ENCODE measurements at regions not wholly inside any gene's neighbourhood (a gene's known extent, or its start where the extent isn't known, plus 50 kb on each side); places are given as distances from the start of the nearest gene placed in this dataset.
"Not testable (repeated sequence)": the region's sequence is repeated elsewhere in the genome, so short reads cannot be mapped to it uniquely, and the experiment has no call there.

DNA sequence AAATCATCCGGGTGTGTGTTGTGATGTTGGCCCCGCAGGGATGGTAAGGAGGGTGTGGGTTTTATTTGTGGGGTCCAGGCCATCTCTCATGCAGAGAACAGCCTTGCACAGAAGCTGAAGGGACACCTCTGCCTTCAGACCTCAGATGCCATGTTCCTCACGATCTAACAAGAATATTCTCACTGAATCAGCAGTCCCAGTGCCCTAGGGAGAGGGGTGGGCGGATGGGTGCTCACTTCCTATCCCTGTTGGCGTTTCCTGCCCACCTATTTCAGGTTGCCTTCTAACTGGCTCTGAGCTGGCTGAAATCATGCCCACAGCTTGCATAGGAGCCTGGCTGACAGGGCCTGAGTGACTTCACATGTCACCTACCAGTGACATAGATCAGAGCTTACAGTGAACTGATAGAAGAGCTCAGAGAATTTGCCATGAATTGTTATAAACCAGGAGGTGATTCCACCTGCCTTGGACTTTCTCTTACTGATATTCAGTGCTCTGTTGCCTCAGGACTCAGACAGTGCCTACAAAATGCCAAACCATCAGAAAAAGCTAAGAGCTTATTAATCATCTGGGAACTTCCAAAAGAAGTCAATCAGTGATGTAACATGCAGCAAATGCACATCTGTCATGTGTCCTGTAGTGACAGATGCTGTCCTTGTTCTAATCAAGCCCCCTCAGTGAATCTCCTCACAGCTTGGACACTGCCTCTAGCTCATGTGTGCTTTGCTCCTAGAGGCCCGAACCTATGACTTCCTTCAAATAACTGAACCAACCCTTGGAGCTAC, 186.8 kb upstream of the ADRA1D start:
- DNase-seq (ENCODE audit: low read depth in 2 of 2) = no peak

DNA sequence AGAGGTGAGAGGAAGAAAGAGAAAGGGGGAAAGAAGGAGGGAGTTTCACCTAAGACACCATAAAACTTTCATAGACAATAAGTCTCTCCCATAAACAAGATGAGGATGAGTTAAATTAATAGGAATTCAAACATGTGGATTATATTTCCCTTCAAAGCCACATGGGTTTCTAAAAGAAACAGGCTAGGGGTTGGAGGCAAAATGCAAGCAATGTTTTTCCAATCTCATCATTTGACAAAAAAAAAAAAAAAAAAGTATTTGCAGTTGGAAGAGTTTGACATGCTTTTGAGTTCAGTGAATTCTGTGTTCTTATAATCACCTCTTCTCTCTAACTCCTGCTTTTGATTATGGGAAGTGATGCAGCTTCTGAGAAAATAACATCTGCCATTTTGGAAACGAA, 186.1 kb upstream of the ADRA1D start:
- no peak for DNase-seq (ENCODE audit: low read depth in 2 of 2)

DNA sequence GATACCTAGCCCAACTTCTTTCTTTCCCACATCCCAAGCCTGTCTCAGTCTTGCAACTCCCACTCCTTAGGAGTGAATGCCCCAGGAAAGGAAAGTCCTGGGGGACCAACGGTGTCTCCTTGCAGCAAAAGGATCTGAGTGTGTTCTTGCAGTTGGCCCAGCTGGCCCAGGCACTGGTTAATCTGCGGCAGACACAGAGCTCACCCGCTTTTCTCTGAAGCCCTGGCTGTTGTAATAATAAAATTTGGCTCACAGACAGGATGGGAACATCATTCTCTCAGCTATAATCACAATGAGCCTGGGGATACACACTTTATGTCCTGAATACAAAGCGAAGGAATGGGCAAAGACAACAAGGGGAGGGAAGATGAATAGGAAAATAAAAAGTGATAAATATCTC, 185.6 kb upstream of the ADRA1D start:
- DNase-seq (ENCODE audit: low read depth in 2 of 2) = no peak

DNA sequence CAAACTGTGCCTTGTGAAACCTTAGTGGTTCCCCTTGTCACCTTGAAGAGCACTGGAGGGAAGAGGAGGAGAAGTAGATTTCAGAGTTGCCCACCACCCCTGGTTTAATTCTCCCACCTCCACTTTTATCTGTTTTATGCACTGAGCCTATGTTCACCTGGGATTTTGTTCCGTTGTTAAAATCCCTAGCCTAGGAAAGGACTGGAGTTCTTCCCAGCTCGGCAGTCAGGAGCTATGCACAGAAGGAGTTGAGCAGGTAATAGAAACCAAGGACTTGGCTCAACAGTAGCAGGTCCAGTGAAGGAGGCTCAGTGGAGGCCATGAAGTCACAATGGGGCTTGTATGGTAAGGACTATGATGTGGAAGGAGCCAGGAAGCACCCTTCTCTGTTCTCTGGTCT, 182.4 kb upstream of the ADRA1D start:
- DNase-seq (ENCODE audit: low read depth in 2 of 2) = no peak

DNA sequence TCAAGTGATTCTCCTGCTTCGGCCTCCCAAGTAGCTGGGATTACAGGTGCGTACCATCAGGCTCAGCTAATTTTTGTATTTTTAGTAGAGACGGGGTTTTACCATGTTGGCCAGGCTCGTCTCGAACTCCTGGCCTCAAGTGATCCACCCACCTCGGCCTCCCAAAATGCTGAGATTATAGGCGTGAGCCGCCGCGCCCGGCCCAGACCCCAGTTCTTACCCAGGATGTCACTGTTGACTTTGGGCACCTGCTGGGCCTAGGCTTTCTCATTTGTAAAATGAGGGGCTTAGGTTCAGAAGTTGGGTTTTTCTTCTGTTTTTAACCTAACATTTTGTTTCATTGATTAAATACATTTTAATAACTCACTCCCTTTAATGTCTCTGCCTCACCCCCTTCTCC, 181.7 kb upstream of the ADRA1D start:
- not testable (repeated sequence) for DNase-seq (ENCODE audit: low read depth in 2 of 2)

DNA sequence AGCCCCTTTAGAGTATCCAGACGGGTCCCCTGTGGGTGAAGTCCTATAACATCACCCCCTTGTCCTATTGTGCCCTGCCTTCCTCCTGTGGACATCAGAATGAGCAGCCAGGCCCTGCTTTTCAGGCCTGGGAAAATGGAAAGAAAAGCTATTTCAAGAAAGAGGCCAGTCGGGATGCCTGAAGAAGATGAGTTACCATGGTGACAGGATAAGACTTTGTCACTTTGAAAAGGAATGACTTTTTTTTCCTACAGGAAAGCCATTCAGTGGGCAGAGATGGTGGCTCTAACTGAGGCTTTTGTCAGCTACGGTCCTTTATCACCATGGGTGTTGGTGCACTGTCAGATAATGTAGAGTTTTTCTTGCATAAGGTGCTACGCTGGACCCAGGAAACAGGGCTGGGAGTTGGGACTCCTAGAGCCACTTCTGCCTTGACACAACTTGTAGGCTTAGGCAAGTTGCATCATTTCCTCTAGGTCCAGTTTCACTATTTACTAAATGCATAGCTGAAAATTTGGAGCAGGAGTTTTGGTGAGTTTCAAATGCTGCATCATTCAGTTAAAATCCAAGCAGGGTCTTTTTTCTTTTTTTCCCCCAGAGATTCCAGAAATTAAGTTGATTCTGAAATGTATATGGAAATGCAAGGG, 179.0 kb upstream of the ADRA1D start:
- DNase-seq (ENCODE audit: low read depth in 2 of 2) = no peak

DNA sequence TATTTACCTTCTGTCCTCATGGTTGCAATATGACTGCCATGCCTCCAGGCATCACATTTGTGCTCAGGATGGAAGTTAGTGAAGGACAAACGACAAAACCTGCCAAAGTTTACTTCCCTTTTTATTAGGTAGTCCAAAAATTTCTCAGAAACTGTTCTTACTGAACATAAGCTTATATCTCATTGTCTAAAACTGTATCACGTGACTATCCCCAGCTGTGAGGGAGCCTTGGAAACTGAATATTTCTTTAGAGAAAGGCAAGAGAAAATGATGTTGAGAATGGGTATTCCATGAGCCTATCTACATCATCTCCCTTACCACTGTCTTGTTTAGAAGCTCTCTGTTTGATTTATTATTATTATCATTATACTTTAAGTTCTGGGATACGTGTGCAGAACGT, 169.1 kb upstream of the ADRA1D start:
- DNase-seq (ENCODE audit: low read depth in 2 of 2) = no peak

DNA sequence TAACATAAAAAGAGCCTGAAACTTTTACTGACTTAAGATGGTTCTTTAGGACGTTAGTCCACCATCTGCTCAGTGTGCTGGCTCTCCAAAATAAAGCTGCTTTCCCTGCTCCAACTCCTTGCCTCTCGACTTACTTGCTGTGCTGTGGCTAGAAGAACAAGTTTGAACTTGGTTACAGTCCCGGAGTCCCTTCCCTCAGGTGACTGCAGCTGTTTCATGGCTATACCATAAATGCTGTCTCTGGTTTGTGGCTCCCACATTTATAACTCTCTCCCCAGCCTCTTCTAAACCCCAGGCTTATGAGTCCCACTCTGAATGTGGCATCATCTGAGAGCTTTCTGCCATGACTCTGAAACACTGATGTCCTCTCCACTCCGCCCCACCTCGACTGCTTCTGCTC, 166.2 kb upstream of the ADRA1D start:
- no peak for DNase-seq (ENCODE audit: low read depth in 2 of 2)

DNA sequence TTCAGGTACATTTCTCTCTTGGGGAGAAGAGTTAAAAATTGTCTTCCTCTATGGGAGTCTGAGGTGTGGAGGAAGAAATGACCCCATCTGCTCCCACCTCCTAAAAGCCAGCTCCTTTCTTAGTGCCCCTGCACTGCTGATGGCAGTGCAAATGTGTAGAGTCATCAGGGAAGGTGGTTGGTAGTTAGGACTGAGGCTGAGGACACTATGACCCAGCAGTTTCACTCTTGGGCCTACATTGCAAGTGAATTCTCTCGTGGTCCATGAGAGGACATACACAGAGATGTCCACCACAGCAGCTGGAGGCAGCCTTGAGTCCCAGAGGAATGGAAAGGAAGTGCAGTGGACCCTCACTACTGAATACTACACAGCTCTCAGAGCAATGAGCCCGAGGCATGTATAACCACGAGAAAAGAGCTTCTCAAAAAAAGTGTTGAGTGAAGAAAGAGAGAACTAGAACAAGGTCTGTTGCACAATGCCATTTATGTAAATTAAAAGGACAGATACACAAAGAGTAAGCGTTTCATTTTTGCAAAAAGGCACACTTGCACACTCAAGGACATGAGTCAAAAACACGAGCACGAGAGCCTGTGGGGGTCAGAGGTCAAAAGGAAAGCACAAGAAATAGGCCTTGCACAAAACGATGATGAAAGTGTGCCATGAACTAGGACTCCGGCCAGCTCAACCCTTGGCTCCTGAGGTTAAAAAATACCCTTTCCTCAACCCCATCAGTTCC, 164.4 kb upstream of the ADRA1D start:
- no peak for DNase-seq (ENCODE audit: low read depth in 2 of 2)

DNA sequence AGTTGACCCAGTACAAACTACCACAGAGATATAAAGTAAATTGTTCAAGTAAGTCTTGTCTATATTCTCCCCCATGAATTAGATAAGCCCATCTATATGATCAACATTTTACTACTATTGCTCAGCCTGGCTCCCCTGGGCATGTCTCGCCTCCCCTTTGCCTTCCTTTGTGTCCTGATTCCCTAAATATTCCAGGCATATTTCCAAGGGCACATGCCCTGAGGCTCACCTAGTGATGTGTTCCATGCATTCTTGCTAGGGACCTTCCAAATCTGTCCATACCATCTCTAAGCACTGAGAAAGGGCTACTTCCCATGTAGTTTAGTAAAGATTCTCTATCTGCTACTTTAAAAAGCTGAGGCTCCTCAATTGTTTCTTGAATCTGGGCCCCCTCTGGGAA, 163.1 kb upstream of the ADRA1D start:
- DNase-seq (ENCODE audit: low read depth in 2 of 2) = no peak

DNA sequence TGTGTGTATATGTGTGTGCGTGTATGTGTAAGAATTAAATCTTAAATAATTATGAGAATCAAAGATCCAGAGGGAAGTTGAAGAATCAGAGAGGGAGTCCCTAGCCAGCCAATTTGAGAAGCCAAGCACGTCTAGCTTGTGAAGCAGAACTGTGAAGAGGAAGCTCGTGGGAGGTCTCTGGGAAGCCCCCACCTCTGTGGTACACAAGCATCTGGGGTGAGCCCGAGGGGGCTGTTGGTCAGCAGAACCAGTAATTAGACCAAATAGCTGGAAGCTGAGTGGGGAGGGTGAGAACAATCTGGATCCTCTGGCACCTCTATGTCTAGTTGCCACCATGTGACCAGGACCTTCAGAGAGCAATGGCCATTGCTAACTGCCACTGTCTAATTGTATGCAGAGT, 162.7 kb upstream of the ADRA1D start:
- no peak for DNase-seq (ENCODE audit: low read depth in 2 of 2)

DNA sequence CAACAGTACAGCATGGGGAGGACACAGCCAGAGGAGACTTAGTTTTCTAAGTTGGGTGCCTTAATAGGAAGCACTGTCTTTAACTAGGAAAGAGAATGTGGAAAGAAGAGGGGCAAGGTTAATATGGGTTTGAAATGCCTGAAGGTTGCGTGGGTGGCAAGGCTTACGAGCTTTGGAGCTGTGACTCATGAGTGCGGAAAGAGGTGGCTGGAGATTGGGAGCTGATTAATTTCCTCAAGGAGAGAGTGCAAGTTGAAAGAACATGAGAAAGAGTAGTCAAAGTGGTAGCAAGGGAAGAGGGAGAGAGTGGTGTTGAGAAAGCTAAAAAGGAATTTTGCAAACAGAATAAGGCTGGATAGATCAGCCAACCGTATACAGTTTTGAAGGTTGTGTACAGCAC, 157.5 kb upstream of the ADRA1D start:
- no peak for DNase-seq (ENCODE audit: low read depth in 2 of 2)

DNA sequence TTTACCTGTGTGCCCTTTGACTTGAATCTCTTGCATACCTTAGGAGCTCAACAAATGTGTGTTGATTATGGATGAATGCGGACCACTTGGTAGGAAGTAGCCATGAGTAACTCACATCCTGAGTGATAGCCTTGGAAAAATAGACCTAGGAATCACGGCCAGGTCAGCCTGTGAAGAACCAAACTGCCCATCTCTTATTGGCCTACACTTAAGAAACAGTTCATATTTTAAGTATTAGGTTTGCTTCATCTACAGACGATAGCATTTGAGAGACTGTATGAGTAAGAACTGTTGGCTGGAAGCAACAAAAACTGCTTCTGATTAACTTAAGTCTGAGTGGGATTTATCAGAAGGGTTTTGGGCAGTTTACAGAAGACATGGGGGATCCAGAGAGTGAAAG, 152.5 kb upstream of the ADRA1D start:
- DNase-seq (ENCODE audit: low read depth in 2 of 2) = no peak

DNA sequence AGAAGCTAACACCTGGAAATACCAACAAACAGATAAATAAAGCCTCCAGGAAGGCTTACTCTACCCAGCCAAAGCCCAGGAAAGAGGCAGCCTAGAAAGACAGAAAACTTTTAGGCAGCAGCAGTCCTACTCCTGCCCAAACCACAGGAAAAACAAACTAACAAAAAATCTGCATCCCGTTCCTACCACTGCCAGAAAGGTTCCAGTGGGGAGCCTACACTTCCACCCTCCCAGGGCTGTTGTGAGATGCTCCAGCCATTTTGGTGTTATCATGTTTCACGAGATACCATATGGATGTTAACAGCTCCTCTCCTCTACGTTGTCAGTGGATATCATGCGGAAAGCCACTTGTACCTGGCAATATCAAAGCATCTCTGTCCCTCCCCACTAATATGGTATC, 135.9 kb upstream of the ADRA1D start:
- no peak for DNase-seq (ENCODE audit: low read depth in 2 of 2)

DNA sequence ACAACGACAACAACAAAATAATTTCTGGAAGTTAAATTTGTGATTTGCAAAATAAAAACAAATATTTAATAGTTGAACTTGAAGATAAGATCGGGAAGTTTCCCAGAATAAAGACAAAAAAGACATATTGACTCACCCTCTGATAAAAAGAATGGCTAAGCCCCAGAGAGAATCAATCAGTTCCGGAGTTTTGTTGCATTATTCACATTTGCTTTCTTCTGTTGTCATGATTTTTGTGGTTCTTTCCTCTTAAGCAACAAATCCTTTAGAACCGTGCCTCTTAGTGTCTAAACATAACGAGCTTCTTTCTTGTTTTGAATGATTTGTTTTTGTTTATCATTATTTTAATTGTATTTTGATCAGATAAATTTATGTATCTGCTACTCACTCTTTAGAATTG, 134.9 kb upstream of the ADRA1D start:
- no peak for DNase-seq (ENCODE audit: low read depth in 2 of 2)

DNA sequence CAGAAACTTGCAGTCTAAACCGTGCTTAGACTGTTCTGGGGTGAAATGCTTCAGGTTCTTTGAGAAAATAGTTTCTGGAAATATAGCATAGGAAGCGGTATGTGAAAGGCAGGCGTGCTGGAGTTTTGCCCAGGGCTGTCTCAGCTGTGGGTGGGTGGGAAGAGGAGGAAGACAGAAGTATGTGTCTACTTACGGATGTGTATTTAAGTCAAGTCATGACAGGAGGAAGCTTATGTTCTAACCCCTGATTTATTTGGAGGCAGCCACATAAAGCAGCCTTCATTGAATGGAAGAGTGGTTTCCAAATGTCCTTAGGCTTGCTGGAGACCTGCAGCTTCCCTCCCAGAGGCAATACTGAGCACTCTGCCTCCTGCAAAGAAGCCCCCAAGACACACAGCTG, 126.8 kb upstream of the ADRA1D start:
- DNase-seq (ENCODE audit: low read depth in 2 of 2) = no peak

DNA sequence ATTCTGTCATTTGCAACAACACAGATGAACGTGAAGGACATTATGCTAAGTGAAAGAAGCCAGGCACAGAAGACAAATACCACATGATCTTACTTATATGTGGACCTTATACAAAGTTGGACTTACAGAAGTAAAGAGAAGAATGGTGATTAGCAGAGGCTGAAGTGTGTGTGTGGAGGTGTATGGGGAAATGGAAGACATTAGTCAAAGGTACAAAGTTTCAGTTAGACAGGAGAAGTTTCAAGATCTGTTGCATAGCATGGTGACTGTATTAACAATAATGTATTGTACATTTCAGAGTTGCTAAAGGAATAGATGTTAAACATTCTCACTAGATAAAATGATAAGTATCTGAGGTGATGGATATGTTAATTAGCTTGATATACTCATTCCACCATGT, 124.4 kb upstream of the ADRA1D start:
- no peak for DNase-seq (ENCODE audit: low read depth in 2 of 2)

DNA sequence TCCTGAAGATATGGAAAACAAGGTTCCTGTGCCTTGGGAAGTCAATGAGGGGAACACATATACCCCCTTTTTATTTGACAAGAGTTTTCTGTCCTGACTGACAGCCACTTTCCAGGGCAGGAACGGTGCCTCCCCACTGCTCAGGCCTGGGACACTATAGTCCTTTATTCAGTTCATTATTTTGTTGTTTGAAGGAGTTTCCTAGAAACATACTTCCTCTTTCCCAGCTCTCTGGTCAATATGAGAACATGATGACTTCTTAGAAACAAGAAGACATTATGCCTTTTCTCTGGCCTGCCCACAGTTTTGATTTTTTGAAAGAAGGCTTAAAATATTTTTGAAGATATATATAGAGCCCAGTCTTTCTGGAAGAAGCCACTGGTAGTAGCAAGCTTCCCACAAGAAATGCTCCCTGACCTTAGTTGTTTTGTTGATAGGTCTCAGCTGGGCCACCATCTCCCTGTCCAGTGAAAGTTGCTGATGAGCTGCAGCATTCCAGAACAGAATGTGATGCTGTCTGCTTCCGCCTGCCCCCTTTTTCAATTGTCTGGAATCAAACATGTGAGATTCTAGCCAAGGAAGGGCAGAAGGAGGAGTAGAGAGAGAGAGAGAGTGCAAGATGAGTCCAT, 122.7 kb upstream of the ADRA1D start:
- no peak for DNase-seq (ENCODE audit: low read depth in 2 of 2)

DNA sequence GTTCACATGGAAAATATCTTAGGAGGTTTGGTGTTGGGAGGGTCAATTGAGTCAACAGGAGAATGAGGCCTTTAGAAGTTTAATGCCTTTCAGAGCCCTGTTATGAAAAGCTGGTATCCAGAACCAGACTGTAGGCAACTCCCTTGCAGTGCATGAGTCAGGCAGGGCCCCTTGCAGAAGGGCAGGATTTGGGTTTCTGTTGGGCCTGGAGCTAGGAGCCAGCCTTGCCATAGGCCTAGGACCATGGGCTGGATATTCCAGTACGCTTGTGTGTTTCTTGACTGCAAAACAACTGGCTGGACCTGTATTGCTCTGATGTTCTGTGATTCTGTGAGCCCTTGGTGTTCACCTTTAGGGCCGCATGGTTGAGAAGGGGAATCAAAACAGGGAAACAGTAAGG, 121.8 kb upstream of the ADRA1D start:
- no peak for DNase-seq (ENCODE audit: low read depth in 2 of 2)

DNA sequence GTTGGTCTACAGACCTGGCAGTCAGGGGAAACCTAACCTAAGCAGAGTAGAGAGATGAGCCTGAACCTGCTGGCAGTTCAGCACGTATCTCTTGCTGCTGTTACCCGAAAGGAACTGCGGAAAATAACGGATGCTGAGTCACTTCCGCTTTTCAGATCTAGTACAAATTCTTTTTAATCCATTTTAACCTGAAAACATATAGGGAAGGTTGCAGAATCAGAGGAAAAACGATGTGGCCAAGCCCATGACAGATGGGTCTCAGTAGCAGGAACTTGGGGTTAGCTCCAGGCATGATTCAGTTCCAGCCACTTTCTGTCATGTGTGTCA, 120.7 kb upstream of the ADRA1D start:
- DNase-seq (ENCODE audit: low read depth in 2 of 2) = no peak

DNA sequence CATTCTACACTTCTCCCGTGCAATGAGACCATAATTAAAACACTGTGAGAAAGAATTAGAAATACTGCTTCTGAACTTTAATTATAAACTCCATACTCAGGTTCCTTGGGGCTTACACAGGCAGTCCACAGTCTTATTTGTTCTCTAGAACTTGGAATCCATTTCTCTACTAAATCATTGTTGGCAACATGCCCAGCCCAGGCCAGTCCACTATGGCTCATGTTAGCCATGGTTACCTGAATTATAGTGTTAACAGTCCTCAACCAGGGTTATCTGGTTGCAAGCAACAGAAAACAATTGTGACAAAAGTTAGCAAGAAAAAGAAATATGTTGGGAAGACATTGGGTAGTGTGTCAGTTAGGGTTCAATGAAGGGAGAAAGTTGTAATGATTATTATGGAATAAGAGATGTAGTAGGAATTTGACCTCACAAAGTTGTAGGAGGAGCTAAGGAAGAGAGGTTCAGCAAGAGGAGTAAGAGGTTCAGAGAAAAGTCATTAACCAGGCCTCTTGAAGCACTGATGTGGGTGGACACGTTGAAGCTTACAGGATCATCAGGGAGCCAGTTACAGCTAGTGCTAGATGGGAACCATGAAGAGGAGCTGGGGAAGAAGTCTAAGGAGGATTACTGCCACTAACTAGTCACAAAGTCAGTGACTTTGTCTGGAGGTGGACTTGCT, 120.2 kb upstream of the ADRA1D start:
- DNase-seq (ENCODE audit: low read depth in 2 of 2) = no peak

DNA sequence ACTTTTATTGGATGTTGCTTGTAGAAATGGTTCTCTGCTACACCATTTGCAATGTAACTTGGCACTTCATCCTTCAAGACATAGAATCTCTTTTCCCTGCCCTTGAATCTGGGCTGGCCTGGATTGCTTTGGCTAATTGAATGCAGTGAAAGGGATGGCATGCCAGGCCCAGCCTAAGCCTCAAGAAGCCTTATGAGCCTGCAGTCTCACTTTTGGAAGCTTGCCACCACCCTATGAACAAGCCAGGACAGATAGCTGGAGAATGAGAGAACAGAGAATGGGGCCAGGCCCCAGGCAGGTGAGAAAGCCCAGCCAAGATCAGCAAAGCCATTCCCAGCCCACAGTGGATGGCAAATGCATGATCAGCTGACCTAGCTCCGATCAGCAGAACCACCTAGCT, 117.0 kb upstream of the ADRA1D start:
- no peak for DNase-seq (ENCODE audit: low read depth in 2 of 2)

Data from activated CD4-positive, alpha-beta T cell treated with anti-CD3 and anti-CD28 coated beads for 24 hours (primary cell).